Calu3 (cell line): ENCODE measurements at regions not wholly inside any gene's neighbourhood (a gene's known extent, or its start where the extent isn't known, plus 50 kb on each side); places are given as distances from the start of the nearest gene placed in this dataset.

Experiments
- BruUV-seq: library from RNA; stranded (reverse); fragments of 400-500 nt; replicated peaks from 2 replicates; lab custom pipeline; 2021; lab: Mats Ljungman, UMichigan
- CTCF ChIA-PET: fragments of 300-600 bp; sonication (Branson Sonifier 250); formaldehyde crosslinking; loops from one replicate; lab custom pipeline; 2022; ENCODE audit warnings: antibody characterized with exemption; lab: Charles Lee
- DNase-seq: peaks from one replicate; pipeline ENCODE4 v3.0.0; 2022
- H3K27ac Mint-ChIP-seq: one replicate; pipeline ENCODE4 v1.8.0; 2022; ENCODE audit warnings: mixed read lengths; ENCODE audit not compliant: unreplicated experiment
- H3K27me3 Mint-ChIP-seq: one replicate; pipeline ENCODE4 v1.8.0; 2022; ENCODE audit warnings: mixed read lengths; ENCODE audit not compliant: unreplicated experiment
- H3K36me3 Mint-ChIP-seq: one replicate; pipeline ENCODE4 v1.8.0; 2022; ENCODE audit warnings: mild to moderate bottlenecking, moderate library complexity, mixed read lengths; ENCODE audit not compliant: insufficient read depth, unreplicated experiment
- H3K4me1 Mint-ChIP-seq: one replicate; pipeline ENCODE4 v1.8.0; 2022; ENCODE audit warnings: mild to moderate bottlenecking, low read depth, mixed read lengths; ENCODE audit not compliant: unreplicated experiment
- H3K4me3 Mint-ChIP-seq: one replicate; pipeline ENCODE4 v1.8.0; 2022; ENCODE audit warnings: mild to moderate bottlenecking, low read depth, moderate library complexity, mixed read lengths; ENCODE audit not compliant: unreplicated experiment
- H3K9me3 Mint-ChIP-seq: one replicate; pipeline ENCODE4 v1.8.0; 2022; ENCODE audit warnings: low read depth, mixed read lengths; ENCODE audit not compliant: unreplicated experiment
- CTCF ChIP-seq: fragments of 200-600 bp; IDR thresholded peaks from one replicate; pipeline ENCODE4 v1.8.0; 2022; ENCODE audit warnings: antibody characterized with exemption; ENCODE audit not compliant: unreplicated experiment
- intact Hi-C: fragments of 100-400 bp; cut with micrococcal nuclease; formaldehyde crosslinking; loops from one replicate; pipeline ENCODE4 v1.10.0; 2022; ENCODE audit not compliant: unreplicated experiment

- Mint-ChIP-seq H3K27me3 (no peaks in the 10 kb centered on the region), H3K4me3 (no peak overlapping the region), H3K9me3 (peaks cover 16% of the 10 kb centered on the region), H3K36me3 (no peaks in the 10 kb centered on the region), H3K4me1 (no peaks in the 10 kb centered on the region), H3K27ac (no peak overlapping the region)
- CTCF ChIA-PET = no interaction called here
- DNase-seq = no peak
- no peak for TF ChIP-seq CTCF
- intact Hi-C loops = no loop called here
- BruUV-seq = no TSS peak
Observed at GRCh38 chrX:127570276-127570675, 481.9 kb downstream of the ACTRT1 start.

- CTCF ChIA-PET = no interaction called here
- Mint-ChIP-seq H3K4me3 (no peak overlapping the region), H3K27me3 (no peaks in the 10 kb centered on the region), H3K9me3 (peaks cover 11% of the 10 kb centered on the region), H3K27ac (no peak overlapping the region), H3K4me1 (no peaks in the 10 kb centered on the region), H3K36me3 (no peaks in the 10 kb centered on the region)
- no TSS peak for BruUV-seq
- no peak for DNase-seq
- no peak for TF ChIP-seq CTCF
- intact Hi-C loops = no loop called here
Observed at GRCh38 chrX:127568691-127569090, 483.5 kb downstream of the ACTRT1 start.

- H3K4me1 Mint-ChIP-seq = no peaks in the 10 kb centered on the region
- CTCF ChIA-PET = no interaction called here
- no peak overlapping the region for H3K27ac Mint-ChIP-seq
- no peak for DNase-seq
- no peak overlapping the region for H3K4me3 Mint-ChIP-seq
- BruUV-seq = no TSS peak
- no peaks in the 10 kb centered on the region for H3K27me3 Mint-ChIP-seq
- intact Hi-C loops = no loop called here
- H3K36me3 Mint-ChIP-seq = no peaks in the 10 kb centered on the region
- H3K9me3 Mint-ChIP-seq = peaks cover 13% of the 10 kb centered on the region
- no peak for TF ChIP-seq CTCF
Observed at GRCh38 chrX:127558811-127559210, 493.4 kb downstream of the ACTRT1 start.

GRCh38 chrX:127552571-127552970 lies 499.6 kb downstream of the ACTRT1 start:
- TF ChIP-seq CTCF = no peak
- no peaks in the 10 kb centered on the region for H3K36me3 Mint-ChIP-seq
- H3K4me1 Mint-ChIP-seq = no peaks in the 10 kb centered on the region
- CTCF ChIA-PET = no interaction called here
- no peak for DNase-seq
- H3K27ac Mint-ChIP-seq = no peak overlapping the region
- H3K27me3 Mint-ChIP-seq = no peaks in the 10 kb centered on the region
- no peak overlapping the region for H3K4me3 Mint-ChIP-seq
- BruUV-seq = no TSS peak
- intact Hi-C loops = no loop called here
- peaks cover 9% of the 10 kb centered on the region for H3K9me3 Mint-ChIP-seq
